ENCODE measurements at regions not wholly inside any gene's neighbourhood (a gene's known extent, or its start where the extent isn't known, plus 50 kb on each side); places are given as distances from the start of the nearest gene placed in this dataset.

DNA sequence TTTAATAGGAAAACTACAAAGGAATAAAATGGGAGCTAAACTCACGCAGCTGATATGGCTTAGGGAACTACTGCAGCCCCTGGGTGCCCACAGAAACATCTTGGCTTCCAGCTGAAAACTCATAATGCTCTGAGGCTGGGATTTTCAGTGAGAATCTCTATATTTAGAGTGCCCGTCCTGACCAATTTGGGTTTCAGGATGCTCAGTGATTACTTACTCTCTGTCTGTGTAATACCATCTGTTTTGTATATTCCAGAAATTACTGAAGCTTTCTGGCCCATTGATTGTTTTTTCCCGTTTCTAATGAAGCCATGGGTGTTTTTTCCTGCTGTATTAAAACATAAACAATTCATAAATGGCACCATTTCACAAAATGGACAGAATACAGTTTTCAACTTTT, 50.6 kb upstream of the ZNF385D start:
- DNase-seq (ENCODE audit: low spot score) = no peak

DNA sequence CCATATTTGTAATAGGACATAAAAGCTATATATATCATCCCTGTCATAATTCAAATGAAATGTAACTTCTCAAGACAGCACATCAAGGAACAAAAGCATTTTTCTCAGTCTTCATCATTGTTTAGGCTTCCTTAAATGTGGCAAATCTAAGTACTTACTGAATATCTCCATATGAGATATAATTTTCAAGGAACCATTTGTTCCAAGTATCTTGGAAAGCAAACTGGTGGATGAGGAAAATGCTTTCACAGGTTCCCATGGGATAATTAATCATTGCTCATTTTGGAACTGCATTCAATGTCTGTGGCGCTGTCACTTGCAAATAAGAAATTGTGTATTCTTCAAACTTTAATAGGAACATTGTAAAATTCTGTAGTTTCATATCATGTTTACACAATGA, 52.6 kb upstream of the ZNF385D start:
- DNase-seq (ENCODE audit: low spot score) = no peak

DNA sequence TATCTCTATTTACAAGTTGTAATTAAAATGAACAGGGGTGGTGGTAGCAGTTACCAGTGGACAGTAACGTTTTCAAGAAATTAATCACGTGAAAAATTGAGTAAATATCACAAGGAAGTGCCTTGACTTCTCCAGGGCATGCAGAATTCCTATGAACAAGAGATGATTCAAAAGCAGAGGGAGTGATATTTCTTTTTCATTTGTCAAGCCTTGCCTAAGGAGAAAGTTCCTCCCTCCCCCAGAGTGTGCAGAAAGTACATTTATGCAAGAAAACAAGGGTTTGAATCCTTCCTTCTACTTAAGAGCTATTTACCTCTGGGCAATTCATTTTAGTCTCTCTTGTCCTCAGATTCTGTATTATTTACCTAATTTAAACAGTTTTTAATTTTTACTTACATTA, 53.3 kb upstream of the ZNF385D start:
- DNase-seq (ENCODE audit: low spot score) = no peak

DNA sequence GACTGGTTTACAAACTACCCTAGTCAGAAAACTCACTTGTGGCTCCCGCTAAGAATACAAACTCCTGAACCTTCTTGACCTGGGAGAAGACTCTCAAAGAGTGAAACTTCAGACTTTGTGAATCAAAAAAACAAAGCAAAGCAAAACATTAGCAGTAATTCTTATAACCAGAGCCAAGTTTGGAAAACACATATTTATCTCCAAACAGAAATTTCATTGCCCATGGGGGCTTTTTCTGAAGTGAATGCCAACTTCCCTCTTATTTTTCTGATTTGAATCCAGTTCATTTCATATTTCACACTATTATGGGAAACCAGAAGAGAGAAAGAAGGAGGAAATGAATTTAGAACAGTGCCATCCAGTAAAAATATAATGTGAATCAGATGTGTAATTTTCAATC, 55.7 kb upstream of the ZNF385D start:
- no peak for DNase-seq (ENCODE audit: low spot score)

DNA sequence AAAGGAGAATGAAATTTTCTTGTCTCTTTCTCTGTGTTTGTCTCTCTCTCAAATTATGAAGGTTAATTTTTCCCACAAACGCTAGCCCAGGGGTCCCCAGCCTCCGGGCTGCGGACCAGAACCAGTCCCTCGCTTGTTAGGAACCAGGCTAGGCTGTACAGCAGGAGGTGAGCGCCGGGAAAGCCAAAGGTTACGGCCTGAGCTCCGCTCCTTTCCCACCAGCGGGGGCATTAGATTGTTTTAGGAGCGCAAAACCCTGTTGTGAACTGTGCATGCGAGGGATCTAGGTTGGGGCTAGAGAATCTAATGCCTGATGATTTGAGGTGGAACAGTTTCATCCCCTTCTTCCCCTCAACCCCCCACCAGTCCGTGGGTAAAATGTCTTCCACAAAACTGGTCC, 74.7 kb upstream of the ZNF385D start:
- no peak for DNase-seq (ENCODE audit: low spot score)

DNA sequence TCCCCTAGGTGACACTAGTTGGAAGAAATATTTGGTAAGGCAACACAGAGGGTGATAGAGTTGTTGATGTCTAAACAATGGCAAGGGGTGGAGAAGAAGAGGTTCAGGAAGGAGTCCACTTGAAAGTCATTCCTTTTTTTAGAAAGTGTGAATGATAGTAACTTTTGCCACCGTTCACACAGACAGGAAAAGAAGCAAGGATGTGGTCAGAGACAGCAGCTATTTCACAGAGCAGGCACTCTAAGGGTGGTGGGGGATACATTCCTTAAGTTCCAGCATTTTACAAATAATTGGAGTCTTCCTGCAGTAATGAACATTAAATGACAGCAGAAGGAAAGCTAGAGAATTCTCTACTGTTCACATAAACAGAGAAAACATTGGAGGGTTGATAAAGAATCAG, 75.4 kb upstream of the ZNF385D start:
- DNase-seq (ENCODE audit: low spot score) = no peak

DNA sequence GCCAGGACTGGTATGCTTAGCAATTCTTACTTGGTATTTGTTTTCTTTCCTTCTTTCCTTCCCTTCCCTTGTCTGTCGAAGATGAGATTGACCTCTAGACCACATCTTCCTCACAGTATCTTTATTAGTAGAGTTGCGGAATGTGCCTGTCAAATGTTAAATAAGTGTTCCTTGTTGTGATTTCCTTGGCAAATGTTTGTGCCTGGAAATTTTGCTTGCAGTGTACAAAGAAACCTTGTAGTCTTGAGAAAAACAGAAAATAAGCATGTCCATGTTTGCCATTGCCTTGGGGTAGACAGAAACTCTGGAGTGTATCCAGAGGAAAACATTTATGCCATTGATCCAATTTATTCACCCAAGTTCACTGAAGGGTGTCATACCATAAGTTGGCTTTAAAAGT, 79.5 kb upstream of the ZNF385D start:
- no peak for DNase-seq (ENCODE audit: low spot score)

DNA sequence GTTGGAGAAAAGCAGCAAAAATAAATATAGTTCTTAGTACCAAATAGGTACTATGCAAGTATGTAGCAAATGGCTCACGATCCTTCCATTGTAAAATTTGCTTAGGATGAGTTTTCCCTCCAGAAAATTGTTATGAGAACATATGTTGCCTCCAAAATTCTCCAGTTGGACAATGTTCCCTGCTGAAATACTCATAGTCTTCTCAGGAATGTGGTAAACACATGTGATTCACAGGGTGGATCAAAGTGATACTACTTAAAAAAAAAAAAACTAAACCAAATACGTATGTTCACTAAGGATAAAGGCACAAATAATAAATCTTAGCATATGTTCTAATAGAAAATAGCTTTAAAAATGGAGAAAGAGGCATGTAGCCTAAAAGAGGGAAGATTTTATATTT, 84.3 kb upstream of the ZNF385D start:
- no peak for DNase-seq (ENCODE audit: low spot score)

DNA sequence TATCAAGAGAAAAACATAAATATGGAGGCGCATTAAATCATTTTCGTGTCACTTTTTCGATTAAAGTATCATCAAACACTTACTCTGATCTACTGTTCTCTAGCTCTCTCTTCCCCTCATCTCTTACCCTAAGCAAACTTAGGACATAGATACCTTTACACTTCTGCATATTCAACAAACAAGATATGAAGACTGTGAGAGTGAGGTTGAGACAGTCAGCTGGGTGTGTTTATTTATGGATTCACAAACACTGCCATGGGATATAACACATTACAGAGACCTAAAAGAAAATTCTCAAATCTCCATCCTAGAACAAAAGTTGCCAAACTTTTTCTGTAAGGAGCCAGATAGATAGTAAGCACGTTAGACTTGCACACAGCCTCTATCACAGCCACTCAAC, 85.2 kb upstream of the ZNF385D start:
- DNase-seq (ENCODE audit: low spot score) = no peak

DNA sequence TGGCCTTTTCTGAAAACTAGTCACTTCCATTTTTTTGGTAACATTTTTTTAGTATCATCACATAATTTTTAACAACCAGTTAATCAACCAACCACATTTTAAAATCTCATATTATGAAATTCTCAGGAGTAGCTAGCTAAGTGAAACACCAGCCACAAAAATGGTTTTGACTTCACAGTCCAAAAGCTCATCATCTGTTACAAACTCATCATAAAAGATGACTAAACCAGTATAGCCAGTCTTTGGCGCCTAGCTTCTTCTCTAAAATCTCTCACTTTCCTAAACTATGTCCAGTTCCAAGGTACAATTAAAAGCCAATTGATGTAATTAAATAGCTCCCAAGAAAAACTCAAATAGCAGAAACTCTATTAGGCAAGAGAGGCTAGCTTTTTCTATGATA, 88.2 kb upstream of the ZNF385D start:
- no peak for DNase-seq (ENCODE audit: low spot score)

DNA sequence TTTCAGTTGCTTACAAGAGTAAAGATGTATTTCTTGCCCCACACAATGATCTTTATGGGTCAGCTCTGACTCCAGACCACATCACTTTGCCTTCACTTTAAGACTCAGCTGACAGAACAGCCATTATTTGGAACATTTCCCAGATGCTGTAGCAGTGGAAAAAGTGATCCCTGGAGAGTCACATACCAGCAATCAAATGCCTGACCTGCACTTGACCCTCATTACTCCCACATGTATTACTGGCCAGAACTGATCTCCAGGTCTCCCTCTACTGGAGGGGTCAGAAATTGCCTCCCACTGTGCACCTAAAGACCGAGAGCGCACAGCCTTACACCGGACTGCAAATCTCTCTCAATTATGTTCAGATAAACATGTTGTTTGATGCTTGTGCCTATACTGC, 88.6 kb upstream of the ZNF385D start:
- DNase-seq (ENCODE audit: low spot score) = no peak

DNA sequence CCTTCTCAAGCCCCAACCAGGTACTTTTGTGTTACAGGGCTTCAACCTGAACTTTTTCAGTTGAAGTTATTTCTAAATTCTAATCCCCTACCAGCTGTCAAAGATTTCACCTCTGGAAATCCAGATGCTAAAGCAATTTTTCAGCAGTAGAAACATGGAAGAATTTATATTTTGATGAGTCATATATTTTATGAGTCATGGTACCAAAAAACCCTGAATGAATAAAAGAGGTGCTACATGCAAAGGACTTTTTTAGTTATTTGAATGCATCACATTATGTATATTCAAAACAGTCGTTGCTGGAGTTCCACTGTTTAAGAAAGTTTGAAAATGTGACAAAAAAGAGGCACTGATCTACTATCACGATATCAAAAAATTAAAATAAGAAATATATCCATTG, 96.0 kb upstream of the ZNF385D start:
- DNase-seq (ENCODE audit: low spot score) = no peak

DNA sequence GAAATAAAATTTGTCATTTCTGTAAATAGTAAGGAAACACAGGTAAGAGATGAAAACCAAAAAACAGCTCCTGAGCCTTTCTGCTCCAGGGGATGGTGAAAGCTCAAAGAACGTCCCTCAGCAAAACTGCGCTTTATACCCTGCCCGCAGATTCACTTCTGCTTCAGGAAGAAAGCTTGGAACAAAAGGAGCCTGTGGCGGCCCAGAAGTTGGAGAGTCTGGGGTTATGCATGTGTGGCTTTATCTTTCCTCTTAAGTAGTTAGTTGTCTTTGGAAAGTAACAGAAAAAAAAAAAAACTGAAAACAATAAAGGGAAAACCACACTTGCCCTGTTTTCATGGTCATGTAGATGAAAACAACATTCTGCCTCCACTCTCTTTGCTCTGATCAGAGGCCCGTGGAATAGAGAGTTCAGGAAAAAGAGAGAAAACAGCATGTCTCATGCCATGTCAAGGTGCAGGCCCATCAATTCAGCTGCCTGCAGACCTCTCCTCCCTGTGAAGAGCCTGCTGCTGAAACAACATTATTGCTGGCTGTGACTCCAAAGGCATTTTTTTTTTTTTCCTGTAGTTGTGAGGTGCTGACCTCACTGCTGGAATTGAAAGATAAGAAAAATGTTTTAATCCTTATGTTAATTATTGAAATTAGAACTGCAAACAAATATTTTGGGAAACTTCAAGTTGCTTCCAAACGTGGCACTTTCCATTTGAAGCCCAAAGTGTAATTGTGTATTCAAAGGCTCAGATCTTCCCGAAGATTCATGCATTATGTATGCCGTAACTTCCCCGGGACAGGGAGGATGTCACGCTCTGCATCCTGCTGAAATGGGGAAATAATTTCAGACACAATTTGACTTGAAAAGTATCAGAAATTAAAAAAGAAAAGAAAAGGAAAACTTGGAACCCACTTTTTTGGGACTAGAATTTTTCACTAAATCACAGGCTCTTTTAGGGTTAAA, 108.4 kb upstream of the ZNF385D start:
- no peak for DNase-seq (ENCODE audit: low spot score)

DNA sequence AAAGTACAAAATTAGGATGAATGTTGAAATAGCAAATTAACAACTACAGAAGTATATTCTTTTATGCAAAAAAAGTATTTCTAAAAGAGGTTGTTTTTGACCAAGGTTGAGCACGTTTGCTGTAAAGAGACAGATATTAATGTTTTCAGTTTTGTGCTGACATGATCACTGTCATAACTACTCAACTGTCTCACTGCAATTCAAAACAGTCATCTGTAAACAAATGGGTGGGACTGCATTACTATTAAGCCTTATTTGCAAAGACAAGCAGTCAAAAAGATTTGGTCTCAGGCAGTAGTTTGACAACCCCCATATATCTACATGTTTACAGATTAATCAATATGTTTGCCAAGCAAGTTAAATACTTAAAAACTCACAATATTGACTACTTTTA, 109.1 kb upstream of the ZNF385D start:
- DNase-seq (ENCODE audit: low spot score) = no peak

DNA sequence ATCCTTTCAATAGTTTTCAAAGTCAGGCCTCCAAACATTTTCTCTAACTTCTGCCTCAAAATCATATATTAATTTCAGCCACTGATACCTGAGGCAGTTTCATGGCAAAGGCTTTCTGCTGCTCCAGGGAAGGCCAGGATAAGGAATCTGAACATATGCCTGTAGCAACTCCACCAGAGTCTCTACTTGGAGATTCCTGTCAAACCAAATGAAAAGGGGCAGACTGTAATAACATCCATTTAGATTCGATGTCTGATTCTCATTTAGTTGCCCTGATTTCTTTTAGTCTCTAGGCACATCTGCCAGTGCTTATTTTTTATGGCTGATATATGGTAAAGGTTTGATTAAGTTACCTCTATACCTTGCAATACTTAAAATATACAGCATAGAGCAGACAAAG, 109.6 kb upstream of the ZNF385D start:
- no peak for DNase-seq (ENCODE audit: low spot score)

DNA sequence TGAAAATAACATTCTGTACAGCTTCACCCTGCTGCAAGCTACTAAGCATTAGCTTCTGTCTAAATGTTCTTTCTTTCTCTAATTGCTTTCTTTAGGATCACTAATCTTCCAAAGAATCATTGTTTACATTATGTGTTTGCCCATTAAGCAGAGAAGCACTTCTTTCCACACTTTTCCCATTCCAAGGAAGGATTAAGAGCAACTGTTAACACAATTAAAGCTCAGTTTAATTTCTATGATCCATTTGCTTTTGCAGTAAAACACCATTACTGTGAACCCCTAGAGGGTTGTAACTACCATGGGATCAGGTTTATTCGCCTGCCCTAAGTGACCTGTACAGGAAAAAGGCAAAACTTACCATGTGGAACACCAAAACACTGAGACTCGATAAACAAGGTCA, 125.8 kb upstream of the ZNF385D start:
- no peak for DNase-seq (ENCODE audit: low spot score)

DNA sequence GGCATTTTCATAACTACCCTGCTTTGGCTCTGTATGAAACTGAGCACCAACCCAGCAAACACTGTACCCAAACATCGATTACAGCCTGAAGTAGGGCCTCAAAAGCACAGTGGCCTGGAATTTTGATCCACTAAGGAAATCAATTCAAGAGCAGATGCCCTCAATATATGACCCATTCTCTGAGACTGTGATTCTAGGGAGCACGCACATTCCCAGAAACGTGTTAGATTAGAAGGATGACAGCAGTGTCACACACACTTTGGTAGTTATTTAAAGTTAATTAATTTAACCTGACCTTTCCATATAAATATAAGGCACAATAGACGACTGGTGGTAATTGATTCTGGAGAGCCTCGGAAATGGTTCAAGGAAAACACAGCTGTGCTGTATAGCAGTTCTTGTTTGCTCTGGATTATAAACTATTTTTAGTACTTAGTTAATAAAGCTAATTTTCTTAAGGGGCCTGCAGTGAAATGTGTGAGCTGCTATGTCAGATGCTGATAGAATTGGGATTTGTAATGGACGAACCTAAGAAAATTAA, 126.3 kb upstream of the ZNF385D start:
- no peak for DNase-seq (ENCODE audit: low spot score)

DNA sequence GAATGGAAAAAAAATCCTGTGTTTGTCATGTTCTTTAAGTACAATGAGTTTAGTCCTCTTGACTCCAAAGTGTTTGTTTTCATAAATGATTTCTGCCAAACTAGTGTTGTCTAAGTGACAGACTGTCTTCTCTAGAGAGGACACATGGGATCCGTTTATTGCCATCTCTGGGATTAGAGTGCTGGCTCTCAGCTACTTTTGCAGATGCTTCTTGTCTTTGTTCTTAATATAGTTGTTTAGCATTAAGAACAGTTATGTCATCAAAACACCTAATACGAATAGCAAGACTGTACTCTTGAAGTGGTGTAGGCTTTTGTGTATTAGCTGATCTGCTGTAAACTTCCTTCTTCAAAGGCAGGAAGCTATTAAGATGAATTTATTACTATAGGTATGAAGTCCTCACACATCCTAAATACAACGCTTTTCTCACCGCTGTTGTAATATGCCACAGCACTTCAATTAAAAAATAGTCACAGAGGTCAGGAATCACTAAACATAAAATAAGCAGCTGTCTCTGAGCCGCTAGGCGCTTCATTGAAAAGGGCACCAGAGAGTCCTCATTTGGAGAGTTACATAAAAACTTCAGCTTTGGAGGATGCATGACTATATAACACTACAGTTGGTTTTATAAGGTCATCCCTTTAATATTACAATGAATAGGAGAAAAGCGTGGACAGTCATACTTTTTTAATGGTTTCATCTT, 128.3 kb upstream of the ZNF385D start:
- no peak for DNase-seq (ENCODE audit: low spot score)

DNA sequence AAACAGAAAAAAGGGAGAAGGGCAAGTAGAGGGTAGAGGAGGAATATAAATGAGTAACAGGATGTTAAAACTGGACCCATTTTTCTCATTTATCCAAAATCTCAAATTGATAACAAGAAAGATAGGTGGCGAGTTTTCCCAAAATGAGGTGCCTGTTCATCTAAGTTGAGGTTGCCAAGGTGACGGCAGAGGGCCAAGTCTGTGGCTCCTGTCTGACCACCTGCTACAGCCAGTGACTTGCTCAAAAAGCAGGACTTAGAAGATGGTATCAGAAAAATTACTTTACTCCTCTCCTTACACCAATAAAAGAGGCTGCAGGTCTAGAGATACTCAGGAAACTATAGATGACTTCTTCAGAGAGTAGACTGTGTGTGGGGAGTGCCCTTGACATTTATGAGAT, 137.6 kb upstream of the ZNF385D start:
- no peak for DNase-seq (ENCODE audit: low spot score)

DNA sequence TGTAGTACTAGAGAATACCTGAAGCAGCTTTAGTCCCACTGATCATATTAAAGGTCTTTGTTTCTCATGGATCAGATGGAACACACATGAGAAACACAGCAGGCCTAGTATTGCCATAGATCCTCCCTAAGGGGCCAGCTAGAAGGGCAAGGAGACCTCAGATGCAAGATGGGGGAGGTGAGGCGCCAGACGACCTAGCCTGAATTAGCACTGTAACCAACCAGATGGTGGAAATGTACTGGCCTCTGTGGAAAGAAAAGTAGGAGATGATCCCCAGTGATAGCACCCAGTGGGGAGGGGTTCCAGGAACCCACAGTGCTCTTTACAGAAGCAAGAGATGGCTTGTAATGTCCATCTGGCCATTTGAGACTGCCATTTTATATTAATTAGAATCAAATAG, 138.2 kb upstream of the ZNF385D start:
- DNase-seq (ENCODE audit: low spot score) = no peak

DNA sequence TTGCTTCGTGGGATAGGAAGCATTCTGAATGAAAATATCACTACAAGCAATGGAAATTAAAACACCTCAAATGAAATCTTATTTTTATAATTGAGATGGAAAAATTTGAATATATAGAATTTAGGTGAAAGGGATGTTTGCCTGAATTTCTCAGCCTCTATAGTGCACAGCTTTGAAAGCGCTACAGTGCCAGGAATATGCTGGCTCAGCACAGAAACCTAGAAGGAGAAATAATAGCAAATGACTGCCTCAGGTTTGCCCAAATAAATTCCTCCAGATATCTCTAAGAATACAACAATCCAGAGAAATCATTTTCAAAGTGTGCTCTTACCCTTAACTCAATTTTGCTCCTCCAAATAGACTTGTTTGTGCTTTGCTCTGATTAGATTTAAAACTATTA, 141.1 kb upstream of the ZNF385D start:
- no peak for DNase-seq (ENCODE audit: low spot score)

DNA sequence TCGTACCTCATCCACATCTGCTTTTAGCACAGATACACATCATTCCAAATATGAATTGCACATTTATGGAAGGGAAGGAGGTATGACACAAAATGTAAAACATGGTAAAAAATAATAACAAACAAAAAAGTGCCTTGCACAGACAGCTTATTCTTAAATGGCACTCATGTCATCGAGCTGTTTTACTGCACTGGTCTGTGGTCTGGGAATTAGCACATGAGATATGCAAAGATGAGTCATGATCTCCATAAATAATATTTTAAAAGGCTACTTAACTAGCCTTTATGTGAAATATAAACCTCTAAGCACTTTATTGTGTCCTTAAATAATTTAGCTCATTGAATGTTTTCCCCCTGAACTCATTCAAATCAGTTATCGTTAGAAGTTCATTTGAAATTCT, 142.2 kb upstream of the ZNF385D start:
- no peak for DNase-seq (ENCODE audit: low spot score)
